Heart left ventricle (tissue), 16 donors: ENCODE measurements at regions not wholly inside any gene's neighbourhood (a gene's known extent, or its start where the extent isn't known, plus 50 kb on each side); places are given as distances from the start of the nearest gene placed in this dataset.
A peak's percentile ranks its signal among the peaks of the same experiment; 100 is the strongest.

ENCODE experiments used
- ATAC-seq, 4 donors: fragments of 200-7000 bp; cut with Tn5 transposase; one replicate each; pipeline ENCODE4 v1.9.1; 2020 to 2022; ENCODE audit warnings: moderate library complexity in 4 of 4, mild to moderate bottlenecking in 3 of 4, moderate number of reproducible peaks in 1 of 4
- DNase-seq, 5 donors: peaks; one replicate each; pipeline ENCODE4 v3.0.0-alpha.2; 2020
- H3K27ac ChIP-seq, 12 donors: fragments of 200-600 bp; sonication (generic) in 4 of 12; one replicate each; pipeline versions ENCODE4 v1.5.0 to v1.8.0; 2016 to 2022; ENCODE audit warnings: mild to moderate bottlenecking in 2 of 12
- H3K27me3 ChIP-seq, 9 donors: fragments of 200-600 bp; sonication (generic) in 2 of 9; one replicate each; pipeline versions ENCODE4 v1.5.1 to v1.8.0; 2016 to 2022; ENCODE audit warnings: mild to moderate bottlenecking in 3 of 9
- H3K36me3 ChIP-seq, 9 donors: fragments of 200-600 bp; sonication (generic) in 2 of 9; one replicate each; pipeline versions ENCODE4 v1.5.0 to v1.8.0; 2018 to 2022; ENCODE audit warnings: mild to moderate bottlenecking in 2 of 9
- H3K4me1 ChIP-seq, 12 donors: fragments of 200-600 bp; sonication (generic) in 4 of 12; one replicate each; pipeline versions ENCODE4 v1.5.0 to v1.8.0; 2016 to 2022; ENCODE audit warnings: mild to moderate bottlenecking in 3 of 12
- H3K4me3 ChIP-seq, 12 donors: fragments of 200-600 bp; sonication (generic) in 4 of 12; one replicate each; pipeline versions ENCODE4 v1.5.0 to v1.8.0; 2017 to 2022; ENCODE audit warnings: mild to moderate bottlenecking in 9 of 12, moderate library complexity in 4 of 12
- H3K9me3 ChIP-seq, 12 donors: fragments of 200-600 bp; sonication (generic) in 4 of 12; one replicate each; pipeline versions ENCODE4 v1.5.0 to v1.8.0; 2016 to 2022; ENCODE audit warnings: mild to moderate bottlenecking in 1 of 12
- POLR2A ChIP-seq, 2 donors: fragments of 450-650 bp; IDR thresholded peaks; one replicate each; pipeline ENCODE4 v1.6.1; 2017; ENCODE audit warnings: antibody characterized with exemption in 2 of 2, mild to moderate bottlenecking in 2 of 2, moderate library complexity in 2 of 2
- WGBS, 4 donors: extraction: QIAGEN DNeasy Blood & Tissue Kit in 2 of 4; methylation state at CpG; one replicate each; pipeline versions ENCODE4 v1.1.5 to v1.1.7; 2013 to 2018; 5-methylcytosine and 5-hydroxymethylcytosine counted together
- intact Hi-C, 10 donors: fragments of 100-400 bp; cut with DNase I; formaldehyde crosslinking; loops; one replicate each; pipeline versions ENCODE4 v1.11.1 to v1.14.2; 2022
- TF ChIP-seq, protein P1 (sequence below), 12 donors: fragments of 200-600 bp; sonication (generic) in 4 of 12; IDR thresholded peaks; one replicate each; pipeline versions ENCODE4 v1.5.0 to v1.8.0; 2018 to 2022; ENCODE audit warnings: antibody characterized with exemption in 12 of 12, mild to moderate bottlenecking in 5 of 12
- donor health status: ischemic (EF 13 %, LVEDD 7.1; RV severe dilation, severe dysfunction).
- donor health status: healthy with polysubstance abuse.
- donor health status: DM: no; HTN: yes; CAD: no.
- donor health status: DM: no; HTN: no; CAD: no.
- donor health status: ischemic (EF 25% LVEDD 6.9; RV normal size, moderate dysfunction).
- donor health status: ischemic (EF 25% LVEDD 5.7; RV mildly dilated, moderate dysfunction).
- donor health status: healthy.
- donor health status: DM: yes; HTN: yes; CAD: no.
- donor health status: ischemic (EF 35%, LVEDD 5.7; RV mildly dilated, moderate dysfunction).
- donor health status: nonischemic (EF 11% LVEDD 7.7; RV severe dilation, severe dysfunction).
- donor health status: DM: yes; HTN: yes; CAD: no.
- donor health status: PGD.
- donor health status: ischemic (EF 29% LVEDD 5.4; RV normal size, mild dysfunction).
- donor health status: nonischemic (EF 23%, LVEDD 6.1; RV moderate dilation, normal function).

DNA sequence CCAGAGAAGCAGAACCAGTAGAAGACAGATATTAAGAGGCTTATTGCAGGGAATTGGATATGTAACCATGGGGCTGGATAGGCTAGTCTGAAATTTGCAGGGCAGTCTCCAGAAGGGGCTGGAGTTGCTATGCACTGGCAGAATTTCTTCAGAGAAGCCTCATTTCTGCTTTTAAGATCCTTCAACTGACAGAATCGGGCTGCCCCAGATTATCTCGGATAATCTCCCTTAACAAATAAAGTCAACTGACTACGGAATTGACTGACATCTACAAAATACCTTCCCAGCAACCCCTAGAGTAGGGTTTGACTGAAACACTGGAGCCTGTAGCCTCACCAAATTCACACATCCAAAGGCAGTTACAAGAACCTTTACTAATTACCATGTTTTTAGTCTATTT is 136.4 kb downstream of the SOCS6 start:
- no peaks in the 10 kb centered on the region for H3K9me3 ChIP-seq
- H3K27ac ChIP-seq = no peak overlapping the region
- H3K36me3 ChIP-seq = no peaks in the 10 kb centered on the region
- no peak for TF ChIP-seq POLR2A (IDR thresholded peaks at IDR 0.05)
- TF ChIP-seq, protein P1, sequence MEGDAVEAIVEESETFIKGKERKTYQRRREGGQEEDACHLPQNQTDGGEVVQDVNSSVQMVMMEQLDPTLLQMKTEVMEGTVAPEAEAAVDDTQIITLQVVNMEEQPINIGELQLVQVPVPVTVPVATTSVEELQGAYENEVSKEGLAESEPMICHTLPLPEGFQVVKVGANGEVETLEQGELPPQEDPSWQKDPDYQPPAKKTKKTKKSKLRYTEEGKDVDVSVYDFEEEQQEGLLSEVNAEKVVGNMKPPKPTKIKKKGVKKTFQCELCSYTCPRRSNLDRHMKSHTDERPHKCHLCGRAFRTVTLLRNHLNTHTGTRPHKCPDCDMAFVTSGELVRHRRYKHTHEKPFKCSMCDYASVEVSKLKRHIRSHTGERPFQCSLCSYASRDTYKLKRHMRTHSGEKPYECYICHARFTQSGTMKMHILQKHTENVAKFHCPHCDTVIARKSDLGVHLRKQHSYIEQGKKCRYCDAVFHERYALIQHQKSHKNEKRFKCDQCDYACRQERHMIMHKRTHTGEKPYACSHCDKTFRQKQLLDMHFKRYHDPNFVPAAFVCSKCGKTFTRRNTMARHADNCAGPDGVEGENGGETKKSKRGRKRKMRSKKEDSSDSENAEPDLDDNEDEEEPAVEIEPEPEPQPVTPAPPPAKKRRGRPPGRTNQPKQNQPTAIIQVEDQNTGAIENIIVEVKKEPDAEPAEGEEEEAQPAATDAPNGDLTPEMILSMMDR (IDR thresholded peaks at IDR 0.05) = no peak
- intact Hi-C loops = loop anchor here in 2 of 10 donors (10.0 kb wide), 2 partner anchors 130 to 140 kb away; partner anchors contain the start of gene SOCS6 (in 1 of the 2)
- H3K4me3 ChIP-seq = no peak overlapping the region
- ATAC-seq = no peak
- no peaks in the 10 kb centered on the region for H3K27me3 ChIP-seq
- peaks cover 5 to 39% (median 27%) of the 10 kb centered on the region in 12 donors for H3K4me1 ChIP-seq
- DNase-seq = no peak
- WGBS, 4 donors = 91 to 96% (median 94%) methylated on average over 3 of the region's 3 CpGs

GRCh38 chr18:70423988-70424387 is 135.1 kb downstream of the SOCS6 start:
- H3K9me3 ChIP-seq = no peaks in the 10 kb centered on the region
- no peak overlapping the region for H3K4me3 ChIP-seq
- no peaks in the 10 kb centered on the region for H3K36me3 ChIP-seq
- H3K27ac ChIP-seq = peak overlapping the region in 1 of 12 donors; percentile 5
- 34 to 58% (median 43%) methylated on average over 4 of the region's 4 CpGs for WGBS, 4 donors
- TF ChIP-seq POLR2A (IDR thresholded peaks at IDR 0.05) = no peak
- TF ChIP-seq, protein P1 (IDR thresholded peaks at IDR 0.05) = no peak
- intact Hi-C loops = loop anchor here in 2 of 10 donors (10.0 kb wide), 2 partner anchors 129 to 139 kb away; partner anchors contain the start of gene SOCS6 (in 1 of the 2)
- H3K4me1 ChIP-seq = peaks cover 5 to 48% (median 32%) of the 10 kb centered on the region in 12 donors
- no peaks in the 10 kb centered on the region for H3K27me3 ChIP-seq
- no peak for DNase-seq
- ATAC-seq = no peak

GRCh38 chr18:70423120-70423519 is 134.3 kb downstream of the SOCS6 start:
- DNase-seq (no peak), ATAC-seq (peak in 2 of 4 donors; percentile 22 to 41)
- Histone ChIP-seq H3K4me1 (peaks cover 5 to 48% (median 32%) of the 10 kb centered on the region in 12 donors), H3K36me3 (no peaks in the 10 kb centered on the region), H3K9me3 (no peaks in the 10 kb centered on the region), H3K4me3 (no peak overlapping the region), H3K27me3 (no peaks in the 10 kb centered on the region), H3K27ac (peak overlapping the region in 4 of 12 donors; percentile 5 to 28 (median 25))
- TF ChIP-seq, protein P1 (IDR thresholded peaks at IDR 0.05) = no peak
- TF ChIP-seq POLR2A (IDR thresholded peaks at IDR 0.05) = no peak
- intact Hi-C loops = loop anchor here in 2 of 10 donors (10.0 kb wide), 2 partner anchors 128 to 138 kb away; partner anchors contain the start of gene SOCS6 (in 1 of the 2)
- 47 to 74% (median 59%) methylated on average over 5 of the region's 5 CpGs for WGBS, 4 donors

GRCh38 chr18:70422391-70422965 is 133.6 kb downstream of the SOCS6 start:
- no peaks in the 10 kb centered on the region for H3K9me3 ChIP-seq
- DNase-seq = no peak
- H3K36me3 ChIP-seq = no peaks in the 10 kb centered on the region
- no peak for ATAC-seq
- H3K27ac ChIP-seq = peak overlapping the region in 7 of 12 donors; percentile 5 to 43 (median 28)
- H3K27me3 ChIP-seq = no peaks in the 10 kb centered on the region
- TF ChIP-seq, protein P1 (IDR thresholded peaks at IDR 0.05) = no peak
- TF ChIP-seq POLR2A (IDR thresholded peaks at IDR 0.05) = no peak
- H3K4me1 ChIP-seq = peaks cover 5 to 48% (median 32%) of the 10 kb centered on the region in 12 donors
- intact Hi-C loops = loop anchor here in 2 of 10 donors (10.0 kb wide), 2 partner anchors 128 to 138 kb away; partner anchors contain the start of gene SOCS6 (in 1 of the 2)
- WGBS, 4 donors = 82 to 89% (median 82%) methylated on average over 1 of the region's 1 CpG
- no peak overlapping the region for H3K4me3 ChIP-seq
